ENCODE measurements at regions not wholly inside any gene's neighbourhood (a gene's known extent, or its start where the extent isn't known, plus 50 kb on each side); places are given as distances from the start of the nearest gene placed in this dataset.

DNA sequence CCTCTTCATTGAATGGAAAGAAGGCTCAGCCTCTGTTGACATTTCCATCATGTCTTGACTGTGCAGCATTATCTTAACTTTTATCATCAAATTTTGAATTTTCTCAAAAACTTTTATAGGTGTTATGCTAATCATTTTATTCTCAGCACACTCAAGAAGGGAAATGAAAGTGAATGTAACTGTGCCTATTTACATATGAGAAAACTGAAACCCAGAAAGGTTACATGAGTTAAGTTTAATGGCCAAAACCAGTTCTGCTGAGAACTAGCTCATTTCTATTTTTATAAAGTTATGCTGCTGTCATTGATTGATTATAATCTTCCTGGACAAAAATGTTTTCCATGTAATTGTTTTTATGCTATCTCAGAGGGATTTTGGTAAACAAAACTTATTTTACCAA is 618.8 kb upstream of the NRXN1 start:
- TF ChIP-seq, protein P1, sequence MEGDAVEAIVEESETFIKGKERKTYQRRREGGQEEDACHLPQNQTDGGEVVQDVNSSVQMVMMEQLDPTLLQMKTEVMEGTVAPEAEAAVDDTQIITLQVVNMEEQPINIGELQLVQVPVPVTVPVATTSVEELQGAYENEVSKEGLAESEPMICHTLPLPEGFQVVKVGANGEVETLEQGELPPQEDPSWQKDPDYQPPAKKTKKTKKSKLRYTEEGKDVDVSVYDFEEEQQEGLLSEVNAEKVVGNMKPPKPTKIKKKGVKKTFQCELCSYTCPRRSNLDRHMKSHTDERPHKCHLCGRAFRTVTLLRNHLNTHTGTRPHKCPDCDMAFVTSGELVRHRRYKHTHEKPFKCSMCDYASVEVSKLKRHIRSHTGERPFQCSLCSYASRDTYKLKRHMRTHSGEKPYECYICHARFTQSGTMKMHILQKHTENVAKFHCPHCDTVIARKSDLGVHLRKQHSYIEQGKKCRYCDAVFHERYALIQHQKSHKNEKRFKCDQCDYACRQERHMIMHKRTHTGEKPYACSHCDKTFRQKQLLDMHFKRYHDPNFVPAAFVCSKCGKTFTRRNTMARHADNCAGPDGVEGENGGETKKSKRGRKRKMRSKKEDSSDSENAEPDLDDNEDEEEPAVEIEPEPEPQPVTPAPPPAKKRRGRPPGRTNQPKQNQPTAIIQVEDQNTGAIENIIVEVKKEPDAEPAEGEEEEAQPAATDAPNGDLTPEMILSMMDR (IDR thresholded peaks at IDR 0.05 in 4 of 5, conservative IDR thresholded peaks at IDR 0.05 in 1 of 5), result no peak
- no peak for TF ChIP-seq POLR2A (IDR thresholded peaks at IDR 0.05)

All from gastrocnemius medialis (tissue), 4 donors.